Adrenal gland (tissue), 5 donors: ENCODE measurements at regions not wholly inside any gene's neighbourhood (a gene's known extent, or its start where the extent isn't known, plus 50 kb on each side); places are given as distances from the start of the nearest gene placed in this dataset.

ENCODE experiments used
- CTCF ChIP-seq, 6 experiments: fragments of 450-650 bp in 4 of 6; fragments of 200-600 bp in 2 of 6; sonication (generic) in 1 of 6; IDR thresholded peaks; 1 replicate in 5 of 6; 2 replicates in 1 of 6; pipeline versions ENCODE4 v1.5.1 to v1.8.0; 2016 to 2021; ENCODE audit warnings: antibody characterized with exemption in 6 of 6, mild to moderate bottlenecking in 2 of 6, moderate library complexity in 1 of 6
- POLR2A ChIP-seq, 2 donors: fragments of 450-650 bp; IDR thresholded peaks; one replicate each; pipeline ENCODE4 v1.6.1; 2017; ENCODE audit warnings: antibody characterized with exemption in 2 of 2, mild to moderate bottlenecking in 2 of 2, moderate library complexity in 1 of 2
- donor health status: DM: no; HTN: no; CAD: no.

- no peak for TF ChIP-seq CTCF (IDR thresholded peaks at IDR 0.05)
- no peak for TF ChIP-seq POLR2A (IDR thresholded peaks at IDR 0.05)
Observed at GRCh38 chr11:91265946-91266345, 958.7 kb upstream of the FAT3 start.
